HG03558 (cell line): ENCODE measurements at regions not wholly inside any gene's neighbourhood (a gene's known extent, or its start where the extent isn't known, plus 50 kb on each side); places are given as distances from the start of the nearest gene placed in this dataset.

Experiments
- ATAC-seq: cut with Tn5 transposase; IDR thresholded peaks from one replicate; pipeline ENCODE4 v1.9.1; 2021; ENCODE audit warnings: moderate number of reproducible peaks; ENCODE audit not compliant: unreplicated experiment; ENCODE audit errors: extremely low read depth

DNA sequence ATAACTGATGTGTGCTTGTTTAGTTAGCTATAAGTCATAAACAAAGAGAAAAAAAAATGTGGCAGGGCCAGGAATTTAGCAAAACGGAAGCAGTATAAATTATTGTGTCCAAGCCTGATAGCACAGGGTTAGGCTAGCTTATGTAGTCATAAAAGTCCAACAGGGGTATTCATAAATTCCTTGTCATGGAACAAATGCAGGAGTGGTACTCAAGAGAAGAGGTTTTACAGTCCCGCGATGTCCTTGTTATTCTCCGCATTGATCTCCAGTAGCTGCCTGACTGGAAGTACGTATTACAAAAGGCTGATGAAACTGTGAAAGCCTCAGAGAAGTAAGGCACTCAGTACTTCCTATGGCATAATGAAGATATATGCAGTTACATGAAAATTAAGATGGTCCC is 336.9 kb upstream of the TRAM1L1 start:
- no peak for ATAC-seq

DNA sequence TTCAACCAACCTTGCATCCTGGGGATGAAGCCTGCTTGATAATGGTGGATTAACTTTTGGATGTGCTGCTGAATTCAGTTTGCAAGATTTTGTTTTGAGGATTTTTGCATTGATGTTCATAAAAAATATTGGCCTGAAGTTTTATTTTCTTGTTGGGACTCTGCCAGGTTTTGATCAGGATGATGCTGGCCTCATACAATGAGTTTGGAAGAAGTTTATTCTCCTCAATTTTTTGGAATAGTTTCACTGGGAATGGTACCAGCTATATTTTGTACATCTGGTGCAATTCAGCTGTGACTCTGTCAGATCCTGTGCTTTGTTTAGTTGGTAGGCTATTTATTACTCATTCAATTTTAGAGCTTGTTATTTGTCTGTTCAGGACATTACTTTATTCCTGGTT is 340.3 kb upstream of the TRAM1L1 start:
- no peak for ATAC-seq

DNA sequence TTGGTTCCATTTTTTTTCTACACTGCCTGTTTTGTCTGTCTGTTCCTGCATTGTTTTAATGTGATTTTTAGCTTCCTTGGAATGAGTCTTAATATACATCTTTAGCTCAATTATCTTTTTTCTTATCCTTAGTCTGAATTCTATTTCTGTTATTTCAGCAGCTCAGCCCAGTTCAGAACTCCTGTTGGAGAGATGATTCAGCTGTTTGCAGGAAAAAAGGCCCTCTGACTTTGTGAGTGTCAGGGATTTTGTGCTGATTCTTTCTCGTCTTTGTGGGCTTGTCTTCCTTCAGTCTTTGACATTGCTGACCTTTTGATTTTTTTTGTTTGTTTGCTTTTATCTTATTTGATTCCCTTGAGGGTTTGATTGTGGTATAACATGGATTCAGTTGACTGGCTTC is 343.2 kb upstream of the TRAM1L1 start:
- ATAC-seq: no peak

DNA sequence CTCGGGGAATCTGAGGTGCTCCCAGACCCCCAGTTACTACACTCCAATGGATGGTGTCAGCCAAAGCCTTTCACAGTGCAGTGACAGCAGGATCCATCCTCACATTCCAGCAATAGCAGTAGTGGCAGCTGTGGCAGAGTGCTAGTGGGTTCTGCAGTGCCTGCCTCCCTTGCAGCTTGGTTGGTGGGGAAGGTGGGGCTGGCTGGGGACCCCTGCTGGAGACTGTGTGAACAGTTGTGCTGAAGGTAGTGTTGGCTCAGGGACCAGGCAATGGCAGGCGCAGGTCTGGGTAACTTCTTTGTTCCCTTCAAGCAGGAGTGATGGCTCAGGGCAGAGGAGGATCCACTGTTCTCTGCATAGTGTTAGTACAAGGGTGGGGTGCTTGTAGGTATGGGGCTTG is 343.7 kb upstream of the TRAM1L1 start:
- ATAC-seq: no peak

DNA sequence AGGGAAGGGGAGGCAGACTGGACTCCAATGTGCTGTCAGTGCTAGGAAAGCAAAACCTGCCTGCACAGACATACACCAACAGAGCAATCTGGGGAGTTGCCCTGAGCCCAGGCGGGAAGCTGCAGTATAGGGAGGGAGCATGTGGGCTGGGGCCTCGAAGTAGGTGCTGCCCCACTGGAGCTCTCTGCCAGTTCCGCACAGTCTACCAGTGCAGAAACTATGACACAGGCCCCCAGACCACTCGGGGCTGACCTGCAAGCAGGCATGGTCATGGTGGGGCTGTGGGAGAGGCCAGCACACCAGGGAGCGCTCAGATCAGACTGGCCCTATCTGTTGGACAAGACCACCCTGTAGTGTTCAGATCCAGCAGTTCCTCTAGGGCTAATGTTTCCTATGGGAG is 344.1 kb upstream of the TRAM1L1 start:
- no peak for ATAC-seq

DNA sequence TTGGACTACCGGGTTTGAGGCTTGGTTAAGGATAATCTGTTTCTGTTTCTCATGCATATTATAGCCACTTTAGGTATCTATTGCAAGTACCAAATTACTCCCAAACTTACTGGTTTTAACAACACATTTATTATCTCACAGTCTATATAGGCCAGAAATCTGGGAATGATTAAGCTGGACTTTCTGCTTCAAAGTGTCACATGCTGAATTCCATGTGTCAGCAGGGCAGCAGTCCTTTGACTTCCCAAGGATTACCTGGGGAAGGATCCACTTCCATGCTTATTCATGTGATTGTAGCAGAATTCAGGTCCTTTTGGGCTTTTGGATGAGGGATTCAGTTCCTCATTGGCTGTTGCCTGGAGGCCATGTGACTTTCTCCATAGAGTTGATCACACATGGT is 349.0 kb upstream of the TRAM1L1 start:
- no peak for ATAC-seq

DNA sequence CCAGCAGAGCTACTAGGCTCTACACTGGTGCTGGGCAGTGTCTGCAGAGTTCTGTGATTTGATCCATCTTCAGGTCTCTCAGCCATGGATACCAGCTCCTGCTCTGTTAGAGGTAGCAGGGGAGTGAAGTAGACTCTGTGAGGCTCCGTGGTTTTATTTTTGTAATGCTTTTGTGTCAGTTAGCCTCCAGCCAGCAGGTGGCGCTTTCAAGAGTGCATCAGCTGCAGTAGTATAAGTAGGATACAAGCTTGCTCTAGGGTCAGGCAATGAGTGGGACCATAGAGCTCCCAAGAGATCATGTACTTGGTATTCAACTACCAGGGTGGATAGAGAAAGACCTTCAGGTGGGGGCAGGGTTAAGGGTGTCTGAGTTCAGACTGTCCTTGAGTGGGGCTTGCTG is 362.5 kb upstream of the TRAM1L1 start:
- no peak for ATAC-seq

DNA sequence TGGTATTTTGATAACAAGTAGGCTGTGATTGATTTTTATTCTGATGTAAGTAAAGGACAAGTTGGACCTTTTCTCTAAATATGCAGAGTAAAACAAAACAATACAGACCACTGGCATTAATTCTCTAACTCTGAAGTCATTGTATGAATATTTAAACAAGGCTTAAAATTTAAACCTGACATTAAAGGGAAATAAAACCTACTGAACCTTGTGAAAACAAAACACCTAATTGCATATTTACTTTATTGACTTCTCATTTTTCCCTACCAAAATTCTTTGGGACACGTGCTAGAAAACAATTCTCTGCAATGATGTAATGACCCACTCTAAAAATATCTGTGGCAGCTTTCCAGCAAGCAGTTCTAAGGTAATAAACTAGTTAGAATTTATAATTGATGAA is 369.7 kb upstream of the TRAM1L1 start:
- no peak for ATAC-seq

DNA sequence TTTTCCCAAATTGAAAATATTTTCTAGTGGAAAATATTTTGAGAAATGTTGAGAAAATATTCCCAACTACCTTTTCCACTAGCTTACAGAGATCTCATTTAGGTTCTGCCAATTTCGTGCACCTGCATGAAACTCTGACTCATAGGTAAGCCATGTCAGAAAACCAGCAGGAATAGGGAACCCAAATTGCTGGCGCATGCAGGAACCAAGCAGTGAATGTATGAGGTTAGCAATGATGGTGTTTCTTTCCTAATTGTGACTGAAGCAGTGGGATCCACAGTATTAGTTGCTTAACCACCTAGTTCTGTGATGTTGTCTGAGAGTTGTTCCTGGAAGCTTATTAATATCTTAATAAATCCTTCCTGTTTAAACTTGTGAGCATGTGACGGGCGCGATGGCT is 381.0 kb upstream of the TRAM1L1 start:
- no peak for ATAC-seq

DNA sequence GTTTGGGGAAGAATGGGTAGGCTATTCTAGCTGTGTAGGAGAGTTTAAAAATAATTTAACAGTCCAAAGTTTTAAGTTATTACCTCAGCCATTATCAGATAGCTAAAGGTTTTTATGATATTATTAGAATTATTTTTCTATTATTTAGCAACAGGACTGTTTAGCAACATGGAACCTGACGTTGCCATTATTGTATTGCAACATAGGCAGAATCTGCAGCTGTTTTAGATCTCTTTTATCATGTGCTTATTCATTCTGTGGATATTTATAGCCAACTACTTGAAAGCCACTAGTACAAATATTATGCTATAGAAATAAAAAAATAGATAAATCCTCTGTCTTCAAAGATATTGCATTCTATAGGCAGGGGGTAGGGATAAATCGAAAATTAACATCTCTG is 382.0 kb upstream of the TRAM1L1 start:
- ATAC-seq: no peak

DNA sequence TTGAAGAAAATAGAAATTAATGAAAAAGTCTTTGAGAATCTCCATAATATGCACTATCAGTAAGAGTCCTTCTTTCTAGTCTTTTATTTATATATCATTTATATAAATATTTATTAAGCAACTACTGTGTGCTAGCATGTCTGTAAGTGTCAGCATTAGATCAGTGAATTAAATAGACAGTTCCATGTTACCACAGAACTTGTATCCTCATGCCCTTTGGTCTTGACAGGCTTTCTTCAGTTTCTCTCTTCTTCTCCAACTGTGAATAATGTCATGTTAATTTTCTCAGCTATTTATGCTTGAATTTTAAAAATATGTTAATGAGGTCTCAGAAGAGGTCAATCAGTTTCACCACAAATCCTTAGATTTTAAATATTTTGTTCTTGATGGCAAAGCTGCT is 389.6 kb upstream of the TRAM1L1 start:
- no peak for ATAC-seq

DNA sequence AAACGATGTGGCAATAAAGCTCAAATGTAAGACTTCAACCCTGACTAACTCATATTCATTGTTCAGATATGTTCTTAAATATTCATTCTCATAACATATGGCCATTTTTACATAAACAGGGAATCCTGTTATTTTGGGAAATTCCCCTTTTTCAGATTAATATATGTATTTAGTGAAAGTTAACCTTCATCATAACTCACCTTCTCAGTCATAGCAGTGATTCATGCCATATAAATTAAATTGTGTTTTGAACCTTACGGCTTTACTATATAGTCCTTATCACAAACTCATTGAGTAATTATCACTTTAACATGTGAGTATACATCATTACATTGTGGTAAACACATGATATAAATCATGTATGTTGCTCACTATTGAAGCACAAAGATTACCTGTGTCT is 392.5 kb upstream of the TRAM1L1 start:
- ATAC-seq: no peak

DNA sequence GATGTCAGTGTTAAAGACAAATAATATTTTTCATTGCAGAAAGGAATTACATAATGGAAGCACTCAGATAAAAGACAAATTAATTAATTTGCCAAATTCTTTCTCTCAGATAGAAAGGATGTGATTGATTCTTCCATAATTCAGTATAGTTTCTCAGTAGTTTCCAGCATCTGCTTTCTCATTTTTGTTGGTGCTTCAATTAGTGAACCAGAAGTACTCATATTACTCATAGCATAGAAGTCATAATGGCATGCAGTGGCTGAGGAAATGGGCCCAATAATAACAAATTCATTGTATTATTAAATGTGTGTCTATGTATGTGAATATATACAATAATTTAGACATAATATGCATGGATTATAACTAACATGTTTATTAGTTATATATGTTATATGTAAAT is 393.3 kb upstream of the TRAM1L1 start:
- no peak for ATAC-seq

DNA sequence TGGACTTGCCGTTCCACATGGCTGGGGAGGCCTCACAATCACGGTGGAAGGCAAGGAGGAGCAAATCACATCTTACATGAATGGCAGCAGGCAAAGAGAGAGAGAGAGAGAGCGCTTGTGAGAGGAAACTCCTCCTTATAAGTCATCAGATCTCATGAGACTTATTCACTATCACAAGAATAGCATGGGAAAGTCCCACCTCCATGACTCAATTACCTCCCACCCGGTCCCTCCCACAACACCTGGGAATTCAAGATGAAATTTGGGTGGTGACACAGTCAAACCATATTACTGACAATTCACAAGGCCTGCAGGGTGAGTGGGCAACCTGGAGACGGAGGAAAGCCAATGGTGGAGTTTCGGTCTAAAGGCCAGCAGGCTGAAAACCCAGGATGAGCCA is 394.3 kb upstream of the TRAM1L1 start:
- ATAC-seq: no peak

DNA sequence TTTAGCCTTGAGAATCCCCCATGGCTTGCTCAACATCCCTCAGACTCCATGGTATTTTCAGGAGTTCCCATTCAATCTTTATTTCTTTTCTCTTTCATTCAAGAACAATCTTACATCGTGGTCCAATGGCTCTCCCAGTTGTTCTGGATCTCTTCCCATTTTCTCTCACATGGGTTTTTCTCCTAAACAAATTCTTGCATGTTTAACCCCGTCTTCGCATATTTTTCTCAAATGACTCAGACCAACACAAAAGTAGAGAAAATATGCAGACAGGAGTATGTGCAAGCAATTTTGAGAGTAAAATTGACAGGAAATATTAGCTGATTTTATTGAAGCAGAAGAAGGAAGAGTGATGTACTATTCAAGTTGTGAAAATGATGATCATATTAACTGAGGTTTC is 396.4 kb upstream of the TRAM1L1 start:
- no peak for ATAC-seq

DNA sequence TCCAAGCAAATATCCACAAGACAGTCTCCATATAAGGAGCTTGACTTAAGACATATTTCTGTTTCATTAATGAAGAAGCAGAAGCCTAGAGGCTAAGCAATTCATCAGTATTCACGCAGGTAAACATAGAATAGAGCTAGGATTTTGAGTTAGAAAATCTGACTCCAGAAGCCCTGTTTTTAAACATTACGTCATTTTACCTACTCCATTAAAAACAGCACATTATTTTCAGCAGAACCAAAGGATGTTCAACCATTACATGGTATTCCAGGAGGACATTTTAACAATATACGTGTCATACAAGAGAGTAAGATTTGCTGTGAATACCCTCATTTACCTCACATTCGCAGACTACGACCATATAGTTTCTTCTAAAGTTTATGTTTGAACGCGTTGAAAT is 403.3 kb upstream of the TRAM1L1 start:
- ATAC-seq: no peak

DNA sequence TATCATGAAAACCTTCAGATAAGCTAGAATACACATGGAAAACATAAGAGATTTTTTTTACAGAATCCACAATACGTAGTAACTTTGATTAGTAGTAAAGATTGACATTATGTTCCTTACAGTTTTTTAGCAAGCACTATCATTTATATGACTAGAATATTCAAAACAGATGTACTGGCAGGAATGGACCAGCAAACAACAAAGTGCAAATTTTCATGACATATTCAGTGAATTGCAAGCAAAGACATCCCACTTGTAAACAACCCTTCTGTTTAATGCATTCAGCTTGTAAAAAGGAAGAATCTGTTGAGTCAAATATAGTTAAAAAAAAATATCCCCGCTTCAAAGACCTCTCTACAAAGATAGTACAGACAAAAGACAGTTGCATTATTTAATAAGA is 403.7 kb upstream of the TRAM1L1 start:
- ATAC-seq: no peak

DNA sequence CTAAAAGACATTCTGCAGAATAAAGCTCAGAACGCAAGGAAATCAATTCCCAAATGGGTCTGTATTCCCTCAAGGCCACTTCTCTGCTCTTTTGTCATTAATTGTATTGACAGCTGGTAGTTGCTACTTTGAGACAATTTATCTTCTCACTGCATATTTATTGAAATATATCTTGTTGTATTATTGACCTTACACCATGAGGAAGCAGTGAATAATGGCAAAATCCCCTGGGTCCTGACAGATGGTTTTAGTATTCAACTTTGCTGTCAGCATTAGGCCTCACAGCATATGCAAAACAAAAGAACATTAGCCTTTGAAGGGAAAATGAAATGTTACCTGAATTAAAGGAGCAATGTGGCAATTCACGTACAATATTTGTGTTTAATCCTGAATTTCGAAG is 406.1 kb upstream of the TRAM1L1 start:
- no peak for ATAC-seq

DNA sequence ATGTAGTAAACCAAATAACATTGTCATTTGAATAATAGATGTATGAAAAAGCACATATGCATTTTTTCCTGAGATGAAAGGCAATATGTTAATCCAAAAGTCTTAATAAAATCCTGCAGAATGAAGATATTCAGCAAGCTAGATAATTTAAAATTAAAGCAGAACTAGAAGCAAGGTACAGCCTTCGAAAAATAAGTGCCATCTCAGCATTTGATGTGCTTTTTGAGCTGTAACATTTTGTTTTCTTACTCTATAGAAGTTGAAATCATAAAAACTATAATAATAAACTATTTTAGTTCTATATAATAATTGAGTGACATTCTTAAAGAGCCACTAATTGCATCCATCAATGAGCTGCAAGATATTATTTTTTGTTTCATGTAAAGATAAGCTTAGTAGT is 410.4 kb upstream of the TRAM1L1 start:
- no peak for ATAC-seq

DNA sequence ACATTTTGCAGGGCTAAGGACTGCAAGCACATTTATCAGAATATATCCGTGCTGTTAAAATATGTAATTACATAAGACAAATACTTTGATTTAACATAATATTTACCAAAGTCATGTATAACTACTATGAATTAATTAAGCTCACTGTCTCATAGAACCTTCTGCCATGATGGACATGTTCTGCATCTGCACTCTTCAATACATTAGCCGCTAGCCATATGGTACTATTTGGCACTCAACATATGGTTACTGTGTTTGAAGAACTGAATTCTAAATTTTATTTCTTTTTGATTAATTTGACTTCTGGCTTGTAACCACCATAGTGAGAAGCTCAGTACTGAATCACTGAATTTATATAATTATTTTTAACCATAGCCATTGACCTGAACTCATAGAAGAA is 427.0 kb upstream of the TRAM1L1 start:
- no peak for ATAC-seq

DNA sequence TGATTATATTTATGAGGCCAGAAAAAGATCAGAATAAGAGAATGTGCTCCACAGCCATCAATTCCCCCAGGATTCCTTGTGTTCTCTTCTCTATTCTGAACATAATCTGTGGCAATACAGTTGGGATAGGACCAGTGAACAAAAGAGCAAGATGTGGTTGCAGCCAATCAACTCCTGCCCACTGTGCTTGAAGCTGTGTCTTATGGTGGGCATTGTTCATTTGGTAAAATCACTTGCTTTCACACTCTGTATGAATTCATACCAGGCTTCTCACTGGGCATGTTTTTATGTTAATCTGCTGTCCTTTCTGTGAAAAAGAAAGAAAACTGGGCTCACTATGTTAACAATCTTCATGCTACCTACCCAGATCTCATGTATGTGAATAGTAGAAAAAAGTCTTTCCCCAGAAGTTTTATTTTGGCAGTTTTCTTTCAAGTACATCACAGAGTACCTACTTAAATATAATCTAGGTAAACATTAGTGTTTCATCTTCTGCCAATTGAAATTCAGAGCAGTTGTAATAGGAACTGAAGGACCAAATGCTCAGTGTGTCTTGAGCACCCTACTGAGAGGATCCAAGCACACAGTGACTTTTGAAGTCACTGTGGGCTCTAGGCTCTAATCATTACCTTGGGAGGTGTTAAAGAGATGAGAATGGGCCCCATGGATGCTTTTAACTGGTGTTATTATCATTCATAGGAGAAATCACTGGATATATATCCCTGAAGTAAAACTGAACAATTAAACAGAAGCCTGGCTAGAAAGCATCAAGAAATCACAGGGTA is 429.2 kb upstream of the TRAM1L1 start:
- ATAC-seq: no peak

DNA sequence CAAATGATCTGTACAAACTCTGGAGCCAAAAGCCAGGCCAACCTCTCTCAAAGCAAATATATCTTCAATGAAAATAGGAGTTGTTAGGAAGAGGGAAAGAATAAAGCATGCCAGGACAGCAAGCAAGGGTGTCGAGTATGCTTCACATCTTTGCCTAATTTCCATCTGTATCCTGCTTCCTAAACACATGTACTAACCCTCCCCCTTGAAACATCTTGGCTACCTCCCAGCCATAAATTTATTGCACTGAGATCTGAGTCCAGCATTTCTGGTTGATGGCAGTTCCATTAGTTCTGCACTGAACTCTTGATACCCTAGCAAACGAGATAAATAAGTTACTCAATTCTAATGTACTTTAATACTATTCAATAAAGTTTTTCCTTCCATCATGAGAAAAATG is 430.5 kb upstream of the TRAM1L1 start:
- ATAC-seq: no peak

DNA sequence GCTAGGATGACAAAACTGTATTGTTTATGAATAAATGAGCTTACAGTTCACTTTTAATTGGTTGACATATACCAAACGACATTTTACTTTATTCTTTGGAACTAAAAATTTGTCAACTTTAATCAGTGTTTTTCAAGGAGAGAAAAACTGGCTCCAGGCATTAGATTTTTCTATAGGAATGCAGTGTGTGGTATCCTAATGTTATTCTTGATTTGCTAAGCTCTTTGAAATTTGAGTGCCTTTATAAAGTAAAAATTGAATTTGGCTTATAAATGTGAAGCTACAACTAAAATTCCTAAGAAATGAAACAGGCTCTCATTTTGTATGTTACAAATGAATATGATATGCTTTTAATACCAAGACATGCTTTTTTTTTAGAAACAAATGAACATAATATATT is 442.2 kb upstream of the TRAM1L1 start:
- no peak for ATAC-seq
